ENCODE measurements at regions not wholly inside any gene's neighbourhood (a gene's known extent, or its start where the extent isn't known, plus 50 kb on each side); places are given as distances from the start of the nearest gene placed in this dataset.

GRCh38 chr13:31878495-31878894 is 139.2 kb downstream of the RXFP2 start:
- H3K9ac ChIP-seq (ENCODE audit: low read length): no peak overlapping the region
- no peak for DNase-seq (ENCODE audit: low read depth)
- no peaks in the 10 kb centered on the region for H3K36me3 ChIP-seq (ENCODE audit: control insufficient read depth, insufficient read depth, low read length, severe bottlenecking)
- H3K4me1 ChIP-seq (ENCODE audit: control insufficient read depth, insufficient read depth, low read length): peaks cover 36% of the 10 kb centered on the region
- no peak overlapping the region for H3K4me3 ChIP-seq (ENCODE audit: low read length)
- no peaks in the 10 kb centered on the region for H3K9me3 ChIP-seq (ENCODE audit: control insufficient read depth, low read length)
- H3K27me3 ChIP-seq (replicated peaks; ENCODE audit: control insufficient read depth, insufficient read depth, low read length): no peaks in the 10 kb centered on the region

- H3K4me1 ChIP-seq (ENCODE audit: control insufficient read depth, insufficient read depth, low read length): peaks cover 36% of the 10 kb centered on the region
- no peaks in the 10 kb centered on the region for H3K9me3 ChIP-seq (ENCODE audit: control insufficient read depth, low read length)
- no peak overlapping the region for H3K4me3 ChIP-seq (ENCODE audit: low read length)
- no peaks in the 10 kb centered on the region for H3K36me3 ChIP-seq (ENCODE audit: control insufficient read depth, insufficient read depth, low read length, severe bottlenecking)
- H3K9ac ChIP-seq (ENCODE audit: low read length): no peak overlapping the region
- DNase-seq (ENCODE audit: low read depth): no peak
- H3K27me3 ChIP-seq (replicated peaks; ENCODE audit: control insufficient read depth, insufficient read depth, low read length): no peaks in the 10 kb centered on the region
Measured at GRCh38 chr13:31878955-31879354, 139.6 kb downstream of the RXFP2 start.

- Histone ChIP-seq H3K36me3 (ENCODE audit: control insufficient read depth, insufficient read depth, low read length, severe bottlenecking) (no peaks in the 10 kb centered on the region), H3K4me1 (ENCODE audit: control insufficient read depth, insufficient read depth, low read length) (peaks cover 36% of the 10 kb centered on the region), H3K9me3 (ENCODE audit: control insufficient read depth, low read length) (no peaks in the 10 kb centered on the region), H3K4me3 (ENCODE audit: low read length) (peak overlapping the region; percentile 49), H3K9ac (ENCODE audit: low read length) (no peak overlapping the region), H3K27me3 (replicated peaks; ENCODE audit: control insufficient read depth, insufficient read depth, low read length) (no peaks in the 10 kb centered on the region)
- no peak for DNase-seq (ENCODE audit: low read depth)
Measured at GRCh38 chr13:31880851-31881494, 141.6 kb downstream of the RXFP2 start.

- no peaks in the 10 kb centered on the region for H3K27me3 ChIP-seq (replicated peaks; ENCODE audit: control insufficient read depth, insufficient read depth, low read length)
- no peak for DNase-seq (ENCODE audit: low read depth)
- no peaks in the 10 kb centered on the region for H3K9me3 ChIP-seq (ENCODE audit: control insufficient read depth, low read length)
- H3K4me1 ChIP-seq (ENCODE audit: control insufficient read depth, insufficient read depth, low read length): peaks cover 41% of the 10 kb centered on the region
- no peaks in the 10 kb centered on the region for H3K36me3 ChIP-seq (ENCODE audit: control insufficient read depth, insufficient read depth, low read length, severe bottlenecking)
- H3K4me3 ChIP-seq (ENCODE audit: low read length): peak overlapping the region; percentile 13
- no peak overlapping the region for H3K9ac ChIP-seq (ENCODE audit: low read length)
Measured at GRCh38 chr13:31881495-31881882, 142.2 kb downstream of the RXFP2 start.

- H3K27me3 ChIP-seq (replicated peaks; ENCODE audit: control insufficient read depth, insufficient read depth, low read length): no peaks in the 10 kb centered on the region
- no peak for DNase-seq (ENCODE audit: low read depth)
- no peaks in the 10 kb centered on the region for H3K36me3 ChIP-seq (ENCODE audit: control insufficient read depth, insufficient read depth, low read length, severe bottlenecking)
- no peaks in the 10 kb centered on the region for H3K9me3 ChIP-seq (ENCODE audit: control insufficient read depth, low read length)
- H3K4me1 ChIP-seq (ENCODE audit: control insufficient read depth, insufficient read depth, low read length): peaks cover 55% of the 10 kb centered on the region
- no peak overlapping the region for H3K4me3 ChIP-seq (ENCODE audit: low read length)
- H3K9ac ChIP-seq (ENCODE audit: low read length): no peak overlapping the region
Measured at GRCh38 chr13:31882794-31883193, 143.5 kb downstream of the RXFP2 start.

- no peak overlapping the region for H3K9ac ChIP-seq (ENCODE audit: low read length)
- no peak overlapping the region for H3K4me3 ChIP-seq (ENCODE audit: low read length)
- H3K9me3 ChIP-seq (ENCODE audit: control insufficient read depth, low read length): no peaks in the 10 kb centered on the region
- no peaks in the 10 kb centered on the region for H3K36me3 ChIP-seq (ENCODE audit: control insufficient read depth, insufficient read depth, low read length, severe bottlenecking)
- no peaks in the 10 kb centered on the region for H3K27me3 ChIP-seq (replicated peaks; ENCODE audit: control insufficient read depth, insufficient read depth, low read length)
- H3K4me1 ChIP-seq (ENCODE audit: control insufficient read depth, insufficient read depth, low read length): peaks cover 61% of the 10 kb centered on the region
- DNase-seq (ENCODE audit: low read depth): no peak
Measured at GRCh38 chr13:31884556-31884955, 145.2 kb downstream of the RXFP2 start.

GRCh38 chr13:31885994-31886393 is 145.6 kb upstream of the FRY start:
- Histone ChIP-seq H3K27me3 (replicated peaks; ENCODE audit: control insufficient read depth, insufficient read depth, low read length) (no peaks in the 10 kb centered on the region), H3K36me3 (ENCODE audit: control insufficient read depth, insufficient read depth, low read length, severe bottlenecking) (no peaks in the 10 kb centered on the region), H3K9me3 (ENCODE audit: control insufficient read depth, low read length) (no peaks in the 10 kb centered on the region), H3K9ac (ENCODE audit: low read length) (peak overlapping the region; percentile 75), H3K4me1 (ENCODE audit: control insufficient read depth, insufficient read depth, low read length) (peaks cover 59% of the 10 kb centered on the region), H3K4me3 (ENCODE audit: low read length) (no peak overlapping the region)
- no peak for DNase-seq (ENCODE audit: low read depth)

GRCh38 chr13:31887286-31887685 is 144.3 kb upstream of the FRY start:
- Histone ChIP-seq H3K4me3 (ENCODE audit: low read length) (peak overlapping the region; percentile 67), H3K9ac (ENCODE audit: low read length) (peak overlapping the region; percentile 75), H3K27me3 (replicated peaks; ENCODE audit: control insufficient read depth, insufficient read depth, low read length) (no peaks in the 10 kb centered on the region), H3K9me3 (ENCODE audit: control insufficient read depth, low read length) (no peaks in the 10 kb centered on the region), H3K36me3 (ENCODE audit: control insufficient read depth, insufficient read depth, low read length, severe bottlenecking) (no peaks in the 10 kb centered on the region), H3K4me1 (ENCODE audit: control insufficient read depth, insufficient read depth, low read length) (peaks cover 56% of the 10 kb centered on the region)
- DNase-seq (ENCODE audit: low read depth): peak; percentile 81

- H3K4me1 ChIP-seq (ENCODE audit: control insufficient read depth, insufficient read depth, low read length): peaks cover 49% of the 10 kb centered on the region
- no peaks in the 10 kb centered on the region for H3K36me3 ChIP-seq (ENCODE audit: control insufficient read depth, insufficient read depth, low read length, severe bottlenecking)
- DNase-seq (ENCODE audit: low read depth): peak; percentile 40
- H3K4me3 ChIP-seq (ENCODE audit: low read length): no peak overlapping the region
- no peak overlapping the region for H3K9ac ChIP-seq (ENCODE audit: low read length)
- H3K27me3 ChIP-seq (replicated peaks; ENCODE audit: control insufficient read depth, insufficient read depth, low read length): no peaks in the 10 kb centered on the region
- H3K9me3 ChIP-seq (ENCODE audit: control insufficient read depth, low read length): no peaks in the 10 kb centered on the region
Measured at GRCh38 chr13:31890946-31891345, 140.6 kb upstream of the FRY start.

- Histone ChIP-seq H3K9me3 (ENCODE audit: control insufficient read depth, low read length) (no peaks in the 10 kb centered on the region), H3K4me3 (ENCODE audit: low read length) (no peak overlapping the region), H3K27me3 (replicated peaks; ENCODE audit: control insufficient read depth, insufficient read depth, low read length) (no peaks in the 10 kb centered on the region), H3K4me1 (ENCODE audit: control insufficient read depth, insufficient read depth, low read length) (peaks cover 48% of the 10 kb centered on the region), H3K9ac (ENCODE audit: low read length) (no peak overlapping the region), H3K36me3 (ENCODE audit: control insufficient read depth, insufficient read depth, low read length, severe bottlenecking) (no peaks in the 10 kb centered on the region)
- no peak for DNase-seq (ENCODE audit: low read depth)
Measured at GRCh38 chr13:31891472-31891871, 140.1 kb upstream of the FRY start.

- Histone ChIP-seq H3K27me3 (replicated peaks; ENCODE audit: control insufficient read depth, insufficient read depth, low read length) (no peaks in the 10 kb centered on the region), H3K4me3 (ENCODE audit: low read length) (no peak overlapping the region), H3K36me3 (ENCODE audit: control insufficient read depth, insufficient read depth, low read length, severe bottlenecking) (no peaks in the 10 kb centered on the region), H3K4me1 (ENCODE audit: control insufficient read depth, insufficient read depth, low read length) (peaks cover 42% of the 10 kb centered on the region), H3K9me3 (ENCODE audit: control insufficient read depth, low read length) (no peaks in the 10 kb centered on the region), H3K9ac (ENCODE audit: low read length) (no peak overlapping the region)
- DNase-seq (ENCODE audit: low read depth): no peak
Measured at GRCh38 chr13:31894931-31895330, 136.6 kb upstream of the FRY start.

GRCh38 chr13:31895691-31896090 is 135.9 kb upstream of the FRY start:
- Histone ChIP-seq H3K9ac (ENCODE audit: low read length) (peak overlapping the region; percentile 64), H3K4me1 (ENCODE audit: control insufficient read depth, insufficient read depth, low read length) (peaks cover 40% of the 10 kb centered on the region), H3K36me3 (ENCODE audit: control insufficient read depth, insufficient read depth, low read length, severe bottlenecking) (no peaks in the 10 kb centered on the region), H3K9me3 (ENCODE audit: control insufficient read depth, low read length) (no peaks in the 10 kb centered on the region), H3K4me3 (ENCODE audit: low read length) (no peak overlapping the region), H3K27me3 (replicated peaks; ENCODE audit: control insufficient read depth, insufficient read depth, low read length) (no peaks in the 10 kb centered on the region)
- DNase-seq (ENCODE audit: low read depth): no peak

All from adipocyte (in vitro differentiated cells).